RWPE2 (cell line): ENCODE measurements at regions not wholly inside any gene's neighbourhood (a gene's known extent, or its start where the extent isn't known, plus 50 kb on each side); places are given as distances from the start of the nearest gene placed in this dataset.
"Not testable (repeated sequence)": the region's sequence is repeated elsewhere in the genome, so short reads cannot be mapped to it uniquely, and the experiment has no call there.

ENCODE experiments used
- ATAC-seq: fragments of 200-7000 bp; cut with Tn5 transposase; 3 replicates; pipeline ENCODE4 v1.9.1; 2021; ENCODE audit warnings: low read depth
- DNase-seq: peaks from one replicate; pipeline ENCODE4 v3.0.0-alpha.2; 2020; ENCODE audit warnings: low spot score
- H3K27ac ChIP-seq: fragments of 450-650 bp; 2 replicates; pipeline ENCODE4 v1.5.1; 2017; ENCODE audit warnings: mild to moderate bottlenecking; ENCODE audit not compliant: poor library complexity, severe bottlenecking
- H3K27me3 ChIP-seq: fragments of 250-450 bp; sonication (Bioruptor Pico); 2 replicates; pipeline ENCODE4 v1.5.1; 2021; ENCODE audit warnings: mild to moderate bottlenecking, moderate library complexity; ENCODE audit not compliant: insufficient read depth, poor library complexity, severe bottlenecking
- H3K36me3 ChIP-seq: fragments of 250-450 bp; sonication (Bioruptor Pico); 2 replicates; pipeline ENCODE4 v1.5.1; 2020; ENCODE audit warnings: low read depth, mild to moderate bottlenecking, moderate library complexity
- H3K4me1 ChIP-seq: fragments of 250-450 bp; sonication (Bioruptor Pico); 2 replicates; pipeline ENCODE4 v1.5.1; 2021; ENCODE audit warnings: mild to moderate bottlenecking, moderate library complexity; ENCODE audit not compliant: insufficient read depth, poor library complexity, severe bottlenecking
- H3K4me3 ChIP-seq: fragments of 250-450 bp; sonication (Bioruptor Pico); 2 replicates; pipeline ENCODE4 v1.5.1; 2021; ENCODE audit warnings: mild to moderate bottlenecking, moderate library complexity; ENCODE audit not compliant: severe bottlenecking
- H3K9me3 ChIP-seq: fragments of 250-450 bp; sonication (Bioruptor Pico); 2 replicates; pipeline ENCODE4 v1.5.1; 2021; ENCODE audit warnings: mild to moderate bottlenecking, moderate library complexity; ENCODE audit not compliant: severe bottlenecking
- TF ChIP-seq, protein P1 (sequence below): fragments of 450-650 bp; IDR thresholded peaks from one replicate; pipeline ENCODE4 v1.5.1; 2017; ENCODE audit warnings: mild to moderate bottlenecking, moderate library complexity; ENCODE audit not compliant: poor library complexity, severe bottlenecking

DNA sequence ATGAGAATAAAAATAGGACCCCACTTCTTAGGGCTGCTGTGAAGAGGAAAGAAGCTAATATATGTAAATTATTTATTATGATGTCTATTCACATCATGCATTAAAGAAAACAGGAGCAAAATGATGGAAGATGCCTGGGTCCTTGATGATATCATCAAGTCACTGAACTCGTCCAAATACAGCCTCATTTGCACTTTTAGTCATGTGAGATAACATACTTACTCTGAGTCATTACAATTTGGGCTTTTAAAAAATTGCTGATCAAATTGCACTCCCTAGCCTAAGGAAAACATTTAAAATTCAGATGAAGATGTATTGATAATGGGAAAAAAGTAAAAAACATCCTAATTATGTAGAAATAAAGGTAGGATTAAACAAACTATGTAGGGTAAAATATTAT is 302.7 kb upstream of the CCL2 start:
- ATAC-seq = no peak
- DNase-seq = no peak
- Histone ChIP-seq H3K36me3 (no peaks in the 10 kb centered on the region), H3K4me3 (no peak overlapping the region), H3K4me1 (no peaks in the 10 kb centered on the region), H3K27me3 (no peaks in the 10 kb centered on the region), H3K9me3 (no peaks in the 10 kb centered on the region), H3K27ac (no peak overlapping the region)
- TF ChIP-seq, protein P1, sequence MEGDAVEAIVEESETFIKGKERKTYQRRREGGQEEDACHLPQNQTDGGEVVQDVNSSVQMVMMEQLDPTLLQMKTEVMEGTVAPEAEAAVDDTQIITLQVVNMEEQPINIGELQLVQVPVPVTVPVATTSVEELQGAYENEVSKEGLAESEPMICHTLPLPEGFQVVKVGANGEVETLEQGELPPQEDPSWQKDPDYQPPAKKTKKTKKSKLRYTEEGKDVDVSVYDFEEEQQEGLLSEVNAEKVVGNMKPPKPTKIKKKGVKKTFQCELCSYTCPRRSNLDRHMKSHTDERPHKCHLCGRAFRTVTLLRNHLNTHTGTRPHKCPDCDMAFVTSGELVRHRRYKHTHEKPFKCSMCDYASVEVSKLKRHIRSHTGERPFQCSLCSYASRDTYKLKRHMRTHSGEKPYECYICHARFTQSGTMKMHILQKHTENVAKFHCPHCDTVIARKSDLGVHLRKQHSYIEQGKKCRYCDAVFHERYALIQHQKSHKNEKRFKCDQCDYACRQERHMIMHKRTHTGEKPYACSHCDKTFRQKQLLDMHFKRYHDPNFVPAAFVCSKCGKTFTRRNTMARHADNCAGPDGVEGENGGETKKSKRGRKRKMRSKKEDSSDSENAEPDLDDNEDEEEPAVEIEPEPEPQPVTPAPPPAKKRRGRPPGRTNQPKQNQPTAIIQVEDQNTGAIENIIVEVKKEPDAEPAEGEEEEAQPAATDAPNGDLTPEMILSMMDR = no peak

DNA sequence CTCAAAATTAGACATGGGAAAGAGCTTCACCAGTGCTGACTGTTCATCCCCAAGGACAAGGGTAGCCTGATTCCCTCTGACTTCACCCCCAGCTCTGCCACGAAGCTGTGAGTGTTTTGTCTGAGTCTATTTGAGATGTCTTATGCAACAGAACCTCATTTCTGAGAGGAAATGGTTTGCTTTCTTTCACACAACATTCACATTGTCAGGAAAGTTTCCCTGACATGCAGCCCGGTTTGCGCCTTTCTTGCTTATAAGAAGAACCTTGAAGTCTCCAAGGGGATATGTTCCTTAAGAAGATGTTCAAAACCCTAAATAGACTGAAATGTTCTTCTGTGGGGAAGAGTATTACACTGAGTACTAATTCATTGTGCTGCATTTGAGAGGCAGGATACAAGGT is 300.5 kb upstream of the CCL2 start:
- no peak for DNase-seq
- Histone ChIP-seq H3K4me1 (no peaks in the 10 kb centered on the region), H3K4me3 (no peak overlapping the region), H3K27me3 (no peaks in the 10 kb centered on the region), H3K9me3 (no peaks in the 10 kb centered on the region), H3K27ac (no peak overlapping the region), H3K36me3 (no peaks in the 10 kb centered on the region)
- no peak for ATAC-seq
- TF ChIP-seq, protein P1 = no peak

- H3K27ac ChIP-seq = no peak overlapping the region
- no peaks in the 10 kb centered on the region for H3K36me3 ChIP-seq
- DNase-seq (no peak), ATAC-seq (no peak)
- TF ChIP-seq, protein P1 = no peak
- H3K27me3 ChIP-seq = no peaks in the 10 kb centered on the region
- H3K9me3 ChIP-seq = no peaks in the 10 kb centered on the region
- H3K4me3 ChIP-seq = no peak overlapping the region
- no peaks in the 10 kb centered on the region for H3K4me1 ChIP-seq
These were observed 299.6 kb upstream of the CCL2 start for GRCh38 chr17:33955461-33955860.

DNA sequence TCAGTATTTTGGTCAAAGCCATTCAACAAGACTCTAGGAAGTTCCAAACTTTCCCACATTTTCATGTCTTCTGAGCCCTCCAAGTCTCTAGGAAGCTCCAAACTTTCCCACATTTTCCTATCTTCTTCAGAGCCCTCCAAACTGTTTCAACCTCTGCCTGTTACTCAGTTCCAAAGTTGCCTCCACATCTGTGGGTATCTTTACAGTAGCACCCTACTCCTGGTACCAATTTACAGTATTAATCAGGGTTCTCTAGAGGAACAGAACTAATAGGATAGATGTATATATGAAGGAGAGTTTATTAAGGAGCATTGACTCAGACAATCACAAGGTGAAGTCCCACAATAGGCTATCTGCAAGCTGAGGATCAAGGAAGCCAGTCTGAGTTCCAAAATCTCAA is 296.0 kb upstream of the CCL2 start:
- not testable (repeated sequence) for H3K4me1 ChIP-seq, H3K4me3 ChIP-seq, H3K9me3 ChIP-seq, DNase-seq, H3K36me3 ChIP-seq, H3K27me3 ChIP-seq, H3K27ac ChIP-seq, ATAC-seq

GRCh38 chr17:33962857-33963655 is 292.0 kb upstream of the CCL2 start:
- TF ChIP-seq, protein P1 = no peak
- ATAC-seq (no peak), DNase-seq (no peak)
- H3K4me3 ChIP-seq = no peak overlapping the region
- H3K4me1 ChIP-seq = no peaks in the 10 kb centered on the region
- H3K27ac ChIP-seq = no peak overlapping the region
- no peaks in the 10 kb centered on the region for H3K9me3 ChIP-seq
- H3K27me3 ChIP-seq = no peaks in the 10 kb centered on the region
- no peaks in the 10 kb centered on the region for H3K36me3 ChIP-seq
